HG02981 (cell line): ENCODE measurements at regions not wholly inside any gene's neighbourhood (a gene's known extent, or its start where the extent isn't known, plus 50 kb on each side); places are given as distances from the start of the nearest gene placed in this dataset.
"Not testable (repeated sequence)": the region's sequence is repeated elsewhere in the genome, so short reads cannot be mapped to it uniquely, and the experiment has no call there.

Source experiments
- ATAC-seq: cut with Tn5 transposase; IDR thresholded peaks from one replicate; pipeline ENCODE4 v1.9.1; 2021; ENCODE audit warnings: mild to moderate bottlenecking, moderate library complexity; ENCODE audit not compliant: unreplicated experiment

DNA sequence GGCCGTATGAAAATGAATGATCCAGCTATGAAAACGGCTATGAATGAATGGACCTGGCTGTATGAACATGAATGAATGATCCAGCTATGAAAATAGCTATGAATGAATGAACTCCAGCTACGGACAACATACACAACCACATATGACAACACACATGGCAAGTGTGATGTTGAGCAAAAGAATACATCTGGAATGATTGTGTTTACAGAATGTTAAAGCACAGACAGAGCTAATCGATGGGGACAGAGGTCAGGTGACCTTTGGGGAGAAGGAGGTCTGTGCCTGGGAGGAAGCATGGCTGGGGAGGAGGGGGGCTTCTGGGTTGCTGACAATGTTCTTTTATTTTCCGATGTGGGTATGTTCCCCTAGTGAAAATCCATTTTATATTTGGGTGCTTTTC is 174.0 kb upstream of the WSCD1 start:
- no peak for ATAC-seq

DNA sequence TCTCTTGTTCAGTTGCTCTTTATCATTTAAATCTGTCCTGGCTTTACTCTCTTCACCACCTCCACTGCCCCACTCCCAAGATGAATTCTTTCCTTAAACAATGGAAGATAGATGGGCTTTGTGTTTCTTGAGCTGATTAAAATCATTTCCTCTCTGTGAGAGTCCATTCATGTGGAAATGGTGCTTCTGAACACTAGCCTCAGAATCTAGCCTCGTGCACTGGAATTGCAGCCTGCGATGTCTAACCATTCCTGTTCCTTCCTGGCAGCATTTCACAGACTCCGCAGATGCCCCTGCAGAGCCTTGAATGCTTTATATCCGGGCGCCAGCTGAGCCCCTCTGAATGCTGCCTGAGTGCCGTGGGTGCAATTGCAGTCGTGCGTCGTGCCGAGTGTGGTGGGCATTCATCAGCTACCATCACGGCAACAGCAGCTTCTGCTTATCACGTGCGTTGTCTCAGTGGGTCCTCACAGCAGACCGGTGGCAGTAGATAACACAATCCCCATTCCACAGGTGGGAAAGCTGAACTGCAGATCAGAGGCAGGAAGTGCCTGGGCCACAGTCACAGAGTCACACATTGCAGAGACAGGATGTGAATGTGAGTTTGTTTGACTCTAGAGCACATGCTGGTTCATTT is 172.8 kb upstream of the WSCD1 start:
- ATAC-seq, result no peak

- ATAC-seq, result not testable (repeated sequence)
These were observed 172.2 kb upstream of the WSCD1 start for GRCh38 chr17:5897981-5898380.

DNA sequence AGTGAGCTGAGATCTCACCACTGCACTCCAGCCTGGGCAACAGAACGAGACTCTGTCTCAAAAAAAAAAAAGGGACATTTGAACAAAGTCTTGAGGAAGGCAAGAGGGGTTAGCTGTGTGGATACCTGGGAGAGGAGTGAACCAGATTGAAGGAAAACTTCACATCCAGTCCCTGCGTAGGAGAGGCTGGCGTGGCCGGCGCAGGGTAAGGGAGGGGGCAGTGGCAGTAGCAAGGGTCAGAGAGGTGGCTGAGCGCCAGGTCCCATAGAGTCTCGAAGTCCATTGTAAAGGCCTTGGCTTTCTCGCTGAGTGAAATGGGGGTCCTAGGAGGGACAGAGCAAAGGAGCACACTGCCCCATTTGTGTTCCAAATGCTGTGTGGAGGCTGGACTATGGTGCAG is 171.8 kb upstream of the WSCD1 start:
- no peak for ATAC-seq

DNA sequence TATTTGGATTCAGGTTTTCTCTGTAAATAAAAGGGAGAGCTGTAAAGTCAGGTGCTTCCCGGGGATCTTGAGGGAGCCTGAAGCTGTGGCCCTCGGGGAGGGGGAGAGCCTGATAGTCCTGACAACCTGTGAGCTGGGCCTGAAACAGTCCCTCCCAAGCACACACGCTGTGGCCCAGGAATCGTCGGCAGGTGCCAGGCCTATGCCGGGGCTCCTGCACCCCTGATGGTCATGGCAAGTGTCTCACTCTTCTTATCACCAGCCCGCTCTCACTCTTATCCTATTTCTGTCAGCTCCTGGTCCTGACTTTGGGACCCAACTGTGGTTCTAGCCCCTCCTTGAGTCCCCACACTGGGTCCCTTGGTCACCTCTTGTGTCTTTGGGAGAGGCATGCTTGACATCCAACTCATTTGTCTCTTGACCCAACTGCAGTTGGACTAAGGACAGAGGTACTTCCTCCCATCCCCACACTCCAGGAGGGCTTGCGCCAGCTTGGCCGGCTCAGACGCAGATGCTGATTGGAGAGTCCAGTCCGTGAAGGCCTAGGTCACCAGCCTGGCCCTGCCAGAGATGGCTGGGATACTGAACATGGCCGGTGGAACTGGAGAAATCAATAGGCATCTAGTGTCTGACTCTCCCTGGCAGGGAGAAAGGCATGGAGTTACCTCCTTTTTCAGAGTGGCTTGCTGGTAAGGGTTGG is 170.5 kb upstream of the WSCD1 start:
- ATAC-seq, result no peak

- no peak for ATAC-seq
These were observed 168.4 kb upstream of the WSCD1 start for GRCh38 chr17:5901731-5902130.

GRCh38 chr17:5902181-5903140 is 167.7 kb upstream of the WSCD1 start:
- ATAC-seq, result no peak

DNA sequence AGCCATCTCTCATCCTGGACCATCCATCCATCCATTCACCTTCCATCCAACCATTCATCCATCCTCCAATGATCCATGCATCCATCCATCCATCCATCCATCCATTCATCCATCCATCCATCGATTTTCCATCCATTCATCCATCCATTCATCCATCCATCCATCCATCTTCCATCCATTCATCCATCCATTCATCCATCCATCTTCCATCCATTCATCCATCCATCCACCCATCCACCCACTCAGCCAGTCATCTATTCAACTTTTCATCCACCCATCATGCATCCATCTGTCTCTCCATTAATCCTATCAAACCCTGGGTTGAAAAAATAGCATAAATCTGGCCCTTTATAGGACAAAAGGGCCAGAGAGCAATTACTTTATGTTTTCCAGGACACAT is 158.3 kb upstream of the WSCD1 start:
- ATAC-seq, result no peak

DNA sequence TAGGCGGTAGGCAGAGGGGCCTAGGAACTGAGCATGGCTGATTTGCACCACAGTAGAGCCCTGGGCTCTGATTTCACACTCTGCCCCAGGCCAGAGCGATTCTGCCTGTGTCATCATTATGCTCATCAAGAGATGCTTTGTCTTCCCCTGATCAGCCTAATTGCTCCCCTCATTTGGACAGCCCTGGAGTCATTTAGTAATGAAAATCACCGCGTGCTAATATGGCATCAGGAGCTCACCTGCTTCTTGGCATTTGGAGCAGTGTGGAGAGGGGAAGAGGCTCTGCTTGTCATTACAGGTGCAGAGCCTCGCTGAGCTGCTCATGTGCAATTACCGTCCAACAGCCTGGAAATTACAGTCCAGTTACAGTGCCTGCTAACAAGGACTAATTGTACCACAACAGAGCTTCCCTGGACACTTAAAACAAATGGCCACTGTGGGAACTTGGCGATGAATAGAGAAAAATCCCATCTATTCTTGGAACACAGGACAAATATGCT is 157.1 kb upstream of the WSCD1 start:
- ATAC-seq, result no peak

DNA sequence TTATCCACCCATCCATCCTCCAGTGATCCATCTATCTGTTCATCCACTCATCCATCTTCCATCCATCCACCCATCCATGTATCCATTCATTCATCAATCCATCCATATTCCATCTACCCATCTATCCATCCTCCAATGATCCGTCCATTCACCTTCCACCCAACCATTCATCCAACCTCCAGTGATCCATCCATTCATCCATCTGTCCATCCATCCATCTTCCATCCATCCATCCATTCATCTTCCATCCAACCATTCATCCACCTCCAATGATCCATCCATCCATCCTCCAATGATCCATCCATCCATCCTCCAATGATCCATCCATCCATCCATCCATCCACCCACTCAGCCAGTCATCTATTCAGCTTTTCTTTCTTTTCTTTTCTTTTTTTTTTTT is 156.5 kb upstream of the WSCD1 start:
- ATAC-seq, result no peak

DNA sequence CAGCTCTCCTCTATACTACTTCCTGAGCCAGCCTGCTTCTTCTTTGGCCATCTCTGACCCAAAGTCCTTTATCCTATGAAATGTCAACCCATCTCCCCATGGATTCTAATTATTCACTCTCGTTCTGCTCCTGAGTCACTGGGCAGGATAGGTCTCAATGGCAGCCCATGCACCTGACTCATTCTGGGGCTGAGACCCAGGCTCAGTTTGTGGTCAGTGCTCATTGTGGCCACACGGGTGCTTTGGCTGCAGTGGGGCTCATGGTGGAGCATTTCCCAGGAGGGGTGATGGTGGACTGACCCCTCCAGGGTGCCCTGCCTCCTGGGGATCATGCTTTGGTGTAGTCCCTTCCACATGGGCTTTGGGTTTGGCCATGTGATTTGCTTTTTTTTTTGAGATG is 154.8 kb upstream of the WSCD1 start:
- ATAC-seq, result no peak

- ATAC-seq, result no peak
These were observed 151.1 kb upstream of the WSCD1 start for GRCh38 chr17:5919089-5919488.

- ATAC-seq, result no peak
These were observed 148.5 kb upstream of the WSCD1 start for GRCh38 chr17:5921512-5922282.

GRCh38 chr17:5922476-5922875 is 147.7 kb upstream of the WSCD1 start:
- ATAC-seq, result no peak

GRCh38 chr17:5929721-5930120 is 140.5 kb upstream of the WSCD1 start:
- no peak for ATAC-seq

- ATAC-seq, result not testable (repeated sequence)
These were observed 139.6 kb upstream of the WSCD1 start for GRCh38 chr17:5930555-5930954.

- no peak for ATAC-seq
These were observed 138.6 kb upstream of the WSCD1 start for GRCh38 chr17:5931616-5932015.

- ATAC-seq, result no peak
These were observed 136.7 kb upstream of the WSCD1 start for GRCh38 chr17:5933430-5933829.

DNA sequence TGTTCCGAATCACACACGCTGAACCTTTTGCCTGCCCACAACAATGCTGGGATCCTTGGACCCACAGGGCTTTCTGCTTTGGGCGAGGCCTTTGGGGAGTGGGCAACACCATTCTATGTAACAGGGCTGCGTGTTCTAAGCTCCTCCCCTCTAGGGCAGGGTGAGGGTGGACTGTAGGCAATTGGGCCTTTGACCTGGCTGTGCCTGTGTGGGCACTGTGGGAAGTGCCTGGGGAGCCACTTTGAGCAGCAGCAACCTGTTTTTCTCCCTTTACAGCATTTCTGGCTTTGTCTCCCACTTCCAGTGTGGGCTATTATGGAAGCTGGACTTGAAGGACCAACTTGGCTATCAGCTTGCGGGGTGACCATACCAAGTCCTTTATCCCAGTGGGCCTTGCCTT is 128.9 kb upstream of the WSCD1 start:
- no peak for ATAC-seq

DNA sequence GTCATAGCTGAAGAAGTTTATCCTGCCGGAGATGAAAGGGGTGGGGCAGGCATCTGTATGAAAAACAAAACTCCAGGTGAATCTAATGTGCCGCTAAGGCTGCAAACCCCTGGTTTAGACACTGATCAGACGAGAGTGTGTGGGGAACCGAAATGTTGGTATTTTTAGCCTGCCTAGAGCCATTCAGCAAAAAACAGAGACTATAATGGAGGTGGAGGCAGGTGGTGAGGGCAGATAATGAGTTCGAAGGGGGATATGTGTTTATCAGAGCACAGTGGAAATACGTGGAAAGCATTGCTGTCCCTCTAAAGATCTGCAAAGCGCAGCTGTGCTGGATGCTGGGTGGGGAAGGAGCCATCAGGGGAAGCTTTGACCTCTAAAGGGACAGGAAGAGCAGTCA is 127.5 kb upstream of the WSCD1 start:
- no peak for ATAC-seq

DNA sequence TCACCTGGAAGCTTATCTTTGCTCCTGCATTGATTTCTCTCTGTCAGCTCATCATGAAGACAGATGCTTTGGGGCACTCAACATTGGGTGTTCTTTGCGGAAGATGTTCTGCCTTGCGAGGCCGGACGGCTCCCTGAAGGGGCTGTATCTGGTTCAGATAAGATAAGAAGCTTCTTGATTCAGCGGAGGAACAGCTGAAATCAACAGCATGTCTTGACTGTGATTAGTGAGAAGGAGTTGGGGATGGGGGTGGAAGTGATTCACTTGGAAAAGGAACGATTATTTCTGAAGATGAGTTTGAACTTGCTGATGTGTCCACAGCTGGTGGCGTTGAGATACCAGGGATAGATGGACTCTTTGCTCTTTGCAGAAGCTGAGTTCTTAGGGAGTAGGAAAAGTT is 126.9 kb upstream of the WSCD1 start:
- ATAC-seq, result no peak
